ENCODE measurements at regions not wholly inside any gene's neighbourhood (a gene's known extent, or its start where the extent isn't known, plus 50 kb on each side); places are given as distances from the start of the nearest gene placed in this dataset.

- CTCF ChIA-PET, result no interaction called here
- Histone ChIP-seq H3K4me1 (ENCODE audit: control insufficient read depth, insufficient read depth, low read length) (no peaks in the 10 kb centered on the region), H3K4me3 (ENCODE audit: low read depth in 2 of 2, low read length in 2 of 2) (no peak overlapping the region), H3K9me3 (ENCODE audit: control insufficient read depth, insufficient read depth, low read depth, low read length) (no peaks in the 10 kb centered on the region), H3K27ac (ENCODE audit: low read length) (no peak overlapping the region), H3K36me3 (ENCODE audit: control insufficient read depth, insufficient read depth, low read length) (no peaks in the 10 kb centered on the region), H3K27me3 (ENCODE audit: control insufficient read depth, insufficient read depth, low read length) (no peaks in the 10 kb centered on the region)
- POLR2A ChIA-PET, result no interaction called here
- in situ Hi-C loops (cut with HindIII; ENCODE audit: low pct_unique_long_range_greater_than_20kb, low sequenced_read_pairs), result no loop called here
- DNase-seq (ENCODE audit: low read depth, low spot score), result no peak
- BruUV-seq (replicated peaks), result no TSS peak
- intact Hi-C loops (cut with micrococcal nuclease; ENCODE audit: unreplicated experiment), result no loop called here
- no peak for ATAC-seq
- TF ChIP-seq CTCF (IDR thresholded peaks at IDR 0.05) (no peak), REST (IDR thresholded peaks at IDR 0.05; ENCODE audit: insufficient read depth in 1 of 2, low read depth in 2 of 2, low read length in 1 of 2) (no peak), TCF7L2 (IDR thresholded peaks at IDR 0.05; ENCODE audit: low read depth, low read length) (no peak), SIN3A (IDR thresholded peaks at IDR 0.05; ENCODE audit: borderline replicate concordance, insufficient read depth, low read depth, low read length) (no peak), POLR2AphosphoS5 (IDR thresholded peaks at IDR 0.05; ENCODE audit: low read depth, low read length) (no peak)
Measured at GRCh38 chr13:32964987-32965386, 51.2 kb upstream of the KL start.

All from Panc1 (cell line).